GM18870 (cell line): ENCODE measurements at regions not wholly inside any gene's neighbourhood (a gene's known extent, or its start where the extent isn't known, plus 50 kb on each side); places are given as distances from the start of the nearest gene placed in this dataset.

Source experiments
- ATAC-seq: cut with Tn5 transposase; IDR thresholded peaks from one replicate; pipeline ENCODE4 v1.9.1; 2021; ENCODE audit warnings: moderate library complexity; ENCODE audit not compliant: unreplicated experiment

DNA sequence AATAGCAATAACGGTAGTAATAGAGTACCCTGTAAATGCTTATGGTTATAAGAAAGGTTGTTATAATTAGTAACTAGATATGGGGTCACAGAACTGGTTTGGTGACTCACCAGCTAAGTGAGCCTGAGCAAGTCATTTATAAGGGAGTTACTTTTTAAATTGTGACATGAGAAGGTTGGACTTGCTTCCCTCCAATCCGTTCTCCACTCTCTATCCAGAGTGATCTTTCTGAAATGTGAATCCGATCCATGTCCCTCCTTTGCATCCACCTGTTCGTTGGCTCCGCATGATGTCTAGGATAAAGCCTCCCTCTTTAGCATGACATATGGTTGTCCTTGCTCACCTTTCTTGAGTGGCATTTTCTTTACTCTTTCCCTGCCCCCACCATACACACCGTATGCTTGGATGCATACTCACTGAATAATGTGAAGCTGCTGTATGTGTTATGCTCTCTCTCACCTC, 83.1 kb downstream of the CDC42EP3 start:
- no peak for ATAC-seq

DNA sequence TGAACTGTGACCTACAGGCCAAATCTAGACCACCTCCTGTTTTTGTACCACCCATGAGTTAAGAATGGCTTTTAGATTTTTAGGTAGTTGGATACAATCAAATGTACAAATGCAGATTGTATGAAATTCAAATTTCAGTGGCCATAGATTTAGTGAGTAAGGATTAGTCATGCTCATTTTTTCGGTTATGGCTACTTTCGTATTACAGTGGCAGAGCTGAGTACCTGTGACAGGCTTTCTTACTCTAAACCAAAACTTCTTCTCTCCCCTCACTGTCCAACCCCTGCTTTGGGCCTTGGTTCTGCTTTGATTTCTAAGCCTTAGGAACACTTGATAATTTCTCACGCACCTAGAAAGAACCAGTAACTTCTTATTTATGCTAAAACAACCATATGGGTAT, 82.1 kb downstream of the CDC42EP3 start:
- no peak for ATAC-seq

DNA sequence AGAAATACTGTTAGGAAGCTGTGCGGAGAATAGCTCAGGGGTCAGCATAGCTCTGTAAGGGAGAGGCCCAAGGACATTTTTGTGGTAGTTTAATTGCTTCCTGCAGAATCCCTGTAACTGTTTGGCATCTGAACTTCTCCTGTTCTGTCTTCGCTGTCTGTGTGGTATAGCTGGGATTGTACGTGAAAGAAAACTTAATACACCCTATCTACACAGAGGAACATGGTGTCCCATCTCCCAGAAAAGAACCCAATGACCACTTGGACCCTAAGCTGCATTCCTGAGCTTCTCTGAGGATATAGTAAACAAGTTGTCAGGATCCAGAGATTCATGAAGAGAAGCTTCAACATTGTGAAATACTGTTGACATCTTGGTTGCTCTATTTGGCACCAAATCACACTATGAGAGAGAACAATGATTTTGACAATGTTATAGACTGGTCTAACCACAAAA, 81.3 kb downstream of the CDC42EP3 start:
- no peak for ATAC-seq
